Pulmonary artery endothelial cell (primary cell): ENCODE measurements at regions not wholly inside any gene's neighbourhood (a gene's known extent, or its start where the extent isn't known, plus 50 kb on each side); places are given as distances from the start of the nearest gene placed in this dataset.
"Not testable (repeated sequence)": the region's sequence is repeated elsewhere in the genome, so short reads cannot be mapped to it uniquely, and the experiment has no call there.

ENCODE experiments used
- DNase-seq: peaks from one replicate; pipeline ENCODE4 v3.0.0-alpha.2; 2011; ENCODE audit warnings: low read depth, low spot score

GRCh38 chr16:86712158-86713009, 134.0 kb downstream of the FOXL1 start:
- DNase-seq = no peak

- DNase-seq = no peak
These were observed 134.8 kb downstream of the FOXL1 start for GRCh38 chr16:86713021-86713631.

- no peak for DNase-seq
These were observed 135.8 kb downstream of the FOXL1 start for GRCh38 chr16:86714166-86714565.

- no peak for DNase-seq
These were observed 138.3 kb downstream of the FOXL1 start for GRCh38 chr16:86716649-86717048.

- DNase-seq = no peak
These were observed 139.8 kb downstream of the FOXL1 start for GRCh38 chr16:86718118-86718517.

GRCh38 chr16:86722970-86723369, 144.6 kb downstream of the FOXL1 start:
- DNase-seq = no peak

GRCh38 chr16:86723689-86724088, 145.3 kb downstream of the FOXL1 start:
- DNase-seq = no peak

GRCh38 chr16:86725401-86725800, 147.1 kb downstream of the FOXL1 start:
- no peak for DNase-seq

- no peak for DNase-seq
These were observed 148.0 kb downstream of the FOXL1 start for GRCh38 chr16:86726340-86726739.

GRCh38 chr16:86727131-86727530, 148.8 kb downstream of the FOXL1 start:
- DNase-seq = no peak

GRCh38 chr16:86727632-86728031, 149.3 kb downstream of the FOXL1 start:
- no peak for DNase-seq

GRCh38 chr16:86729686-86730085, 151.3 kb downstream of the FOXL1 start:
- no peak for DNase-seq

GRCh38 chr16:86730086-86730485, 151.7 kb downstream of the FOXL1 start:
- no peak for DNase-seq

GRCh38 chr16:86730597-86730996, 152.2 kb downstream of the FOXL1 start:
- DNase-seq = no peak

GRCh38 chr16:86732621-86733295, 154.4 kb downstream of the FOXL1 start:
- no peak for DNase-seq

GRCh38 chr16:86733546-86734254, 155.4 kb downstream of the FOXL1 start:
- no peak for DNase-seq

GRCh38 chr16:86734543-86735460, 156.5 kb downstream of the FOXL1 start:
- no peak for DNase-seq

- DNase-seq = no peak
These were observed 157.4 kb downstream of the FOXL1 start for GRCh38 chr16:86735727-86736126.

GRCh38 chr16:86736502-86736901, 158.2 kb downstream of the FOXL1 start:
- DNase-seq = no peak

- DNase-seq = no peak
These were observed 158.7 kb downstream of the FOXL1 start for GRCh38 chr16:86737083-86737482.

GRCh38 chr16:86738322-86738721, 160.0 kb downstream of the FOXL1 start:
- not testable (repeated sequence) for DNase-seq
